Caco-2 (cell line): ENCODE measurements at regions not wholly inside any gene's neighbourhood (a gene's known extent, or its start where the extent isn't known, plus 50 kb on each side); places are given as distances from the start of the nearest gene placed in this dataset.

Source experiments
- BruUV-seq: library from RNA; stranded (reverse); fragments of 400-500 nt; replicated peaks from 2 replicates; lab custom pipeline; 2021; lab: Mats Ljungman, UMichigan
- CTCF ChIA-PET: fragments of 300-600 bp; sonication (Branson Sonifier 250); formaldehyde crosslinking; loops from one replicate; lab custom pipeline; 2022; ENCODE audit warnings: antibody characterized with exemption; lab: Charles Lee
- POLR2A ChIA-PET: fragments of 300-600 bp; sonication (Branson Sonifier 250); formaldehyde crosslinking; loops from one replicate; lab custom pipeline; 2022; ENCODE audit warnings: antibody characterized with exemption; lab: Charles Lee
- DNase-seq, 2 experiments: peaks; one replicate each; pipeline versions ENCODE4 v3.0.0 to v3.0.0-alpha.2; 2020 to 2022
- H3K27me3 ChIP-seq: replicated peaks from 2 replicates; pipeline ENCODE4 v1.6.0; 2011; ENCODE audit warnings: low read length; ENCODE audit not compliant: control insufficient read depth, insufficient read depth
- H3K36me3 ChIP-seq: 2 replicates; pipeline ENCODE4 v1.5.1; 2011; ENCODE audit warnings: low read length; ENCODE audit not compliant: control insufficient read depth, insufficient read depth
- H3K4me1 ChIP-seq: fragments of 250-450 bp; sonication (Bioruptor Pico); 2 replicates; pipeline ENCODE4 v1.5.1; 2020; ENCODE audit warnings: mild to moderate bottlenecking
- H3K4me3 ChIP-seq: 2 replicates; pipeline ENCODE4 v1.5.1; 2011; ENCODE audit warnings: low read depth, mild to moderate bottlenecking, control low read depth, low read length
- H3K9me3 ChIP-seq: fragments of 250-450 bp; sonication (Bioruptor Pico); 2 replicates; pipeline ENCODE4 v1.5.1; 2020; ENCODE audit warnings: mild to moderate bottlenecking, moderate library complexity
- H3K27ac Mint-ChIP-seq: one replicate; pipeline ENCODE4 v1.8.0; 2022; ENCODE audit warnings: mixed read lengths; ENCODE audit not compliant: unreplicated experiment
- H3K27me3 Mint-ChIP-seq: one replicate; pipeline ENCODE4 v1.8.0; 2022; ENCODE audit warnings: mixed read lengths; ENCODE audit not compliant: insufficient read depth, unreplicated experiment
- H3K36me3 Mint-ChIP-seq: one replicate; pipeline ENCODE4 v1.8.0; 2022; ENCODE audit warnings: mild to moderate bottlenecking, mixed read lengths; ENCODE audit not compliant: insufficient read depth, unreplicated experiment
- H3K4me1 Mint-ChIP-seq: one replicate; pipeline ENCODE4 v1.8.0; 2022; ENCODE audit warnings: low read depth, mixed read lengths; ENCODE audit not compliant: unreplicated experiment
- H3K4me3 Mint-ChIP-seq: one replicate; pipeline ENCODE4 v1.8.0; 2022; ENCODE audit warnings: mild to moderate bottlenecking, moderate library complexity, mixed read lengths; ENCODE audit not compliant: unreplicated experiment
- H3K9me3 Mint-ChIP-seq: one replicate; pipeline ENCODE4 v1.8.0; 2022; ENCODE audit warnings: mixed read lengths; ENCODE audit not compliant: unreplicated experiment
- intact Hi-C: fragments of 100-400 bp; cut with micrococcal nuclease; formaldehyde crosslinking; loops from one replicate; pipeline ENCODE4 v1.10.0; 2022; ENCODE audit not compliant: unreplicated experiment
- TF ChIP-seq, protein P1 (sequence below), 2 experiments: fragments of 200-600 bp in 1 of 2; IDR thresholded peaks; 1 replicate in 1 of 2; 2 replicates in 1 of 2; pipeline versions ENCODE4 v1.5.1 to v1.8.0; 2011 to 2022; ENCODE audit warnings: antibody characterized with exemption in 1 of 2, control low read depth in 1 of 2, inconsistent platforms in 1 of 2, low read depth in 1 of 2, low read length in 1 of 2, mild to moderate bottlenecking in 1 of 2, moderate library complexity in 1 of 2; ENCODE audit not compliant: insufficient read depth in 1 of 2, severe bottlenecking in 1 of 2, unreplicated experiment in 1 of 2

DNA sequence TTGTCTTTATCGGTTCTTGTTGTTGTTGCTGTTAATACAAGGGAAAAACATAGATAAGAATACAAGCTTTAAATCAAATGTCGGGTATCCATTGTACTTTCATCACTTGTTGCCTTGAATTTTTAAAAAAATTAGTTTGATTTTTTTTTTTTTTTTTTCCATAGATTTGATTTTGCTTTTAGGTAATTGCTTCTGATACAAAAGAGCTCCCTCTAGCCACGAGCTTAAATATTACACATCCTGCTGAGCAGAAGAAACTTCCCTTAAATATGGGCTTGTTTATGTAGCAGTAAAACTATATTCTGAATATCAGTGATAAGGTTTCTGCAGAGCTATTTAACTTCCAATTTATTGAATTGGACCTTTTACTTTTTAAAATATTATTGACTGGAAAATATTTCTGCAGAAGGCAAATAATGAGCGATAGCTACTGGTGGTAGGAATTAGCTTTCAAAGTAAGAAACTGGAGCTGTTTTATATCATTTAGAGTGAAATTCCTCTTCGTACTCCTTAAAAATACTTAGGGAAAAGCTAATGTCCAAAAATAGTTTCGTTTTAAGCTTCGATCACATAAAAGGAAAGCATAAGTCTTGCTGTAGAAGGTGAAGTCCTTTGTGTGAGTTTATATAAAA is 216.9 kb downstream of the POLR1F start:
- TF ChIP-seq, protein P1, sequence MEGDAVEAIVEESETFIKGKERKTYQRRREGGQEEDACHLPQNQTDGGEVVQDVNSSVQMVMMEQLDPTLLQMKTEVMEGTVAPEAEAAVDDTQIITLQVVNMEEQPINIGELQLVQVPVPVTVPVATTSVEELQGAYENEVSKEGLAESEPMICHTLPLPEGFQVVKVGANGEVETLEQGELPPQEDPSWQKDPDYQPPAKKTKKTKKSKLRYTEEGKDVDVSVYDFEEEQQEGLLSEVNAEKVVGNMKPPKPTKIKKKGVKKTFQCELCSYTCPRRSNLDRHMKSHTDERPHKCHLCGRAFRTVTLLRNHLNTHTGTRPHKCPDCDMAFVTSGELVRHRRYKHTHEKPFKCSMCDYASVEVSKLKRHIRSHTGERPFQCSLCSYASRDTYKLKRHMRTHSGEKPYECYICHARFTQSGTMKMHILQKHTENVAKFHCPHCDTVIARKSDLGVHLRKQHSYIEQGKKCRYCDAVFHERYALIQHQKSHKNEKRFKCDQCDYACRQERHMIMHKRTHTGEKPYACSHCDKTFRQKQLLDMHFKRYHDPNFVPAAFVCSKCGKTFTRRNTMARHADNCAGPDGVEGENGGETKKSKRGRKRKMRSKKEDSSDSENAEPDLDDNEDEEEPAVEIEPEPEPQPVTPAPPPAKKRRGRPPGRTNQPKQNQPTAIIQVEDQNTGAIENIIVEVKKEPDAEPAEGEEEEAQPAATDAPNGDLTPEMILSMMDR (IDR thresholded peaks at IDR 0.05; ENCODE audit: insufficient read depth in 1 of 2, low read depth in 1 of 2, low read length in 1 of 2, severe bottlenecking in 1 of 2, unreplicated experiment in 1 of 2): peak; percentile 31 to 43
- Histone ChIP-seq H3K9me3 (no peaks in the 10 kb centered on the region; the same call in 1 of the 2 replicates), H3K36me3 (no peaks in the 10 kb centered on the region), H3K27me3 (no peaks in the 10 kb centered on the region), H3K4me1 (no peaks in the 10 kb centered on the region), H3K4me3 (no peak overlapping the region)
- Mint-ChIP-seq H3K27me3 (no peaks in the 10 kb centered on the region), H3K4me3 (no peak overlapping the region), H3K4me1 (no peaks in the 10 kb centered on the region), H3K27ac (no peak overlapping the region), H3K36me3 (no peaks in the 10 kb centered on the region), H3K9me3 (no peaks in the 10 kb centered on the region)
- ChIA-PET POLR2A (no interaction called here), CTCF (interaction anchor here (0.6 to 1.2 kb wide), 10 partner anchors 9 to 1095 kb away, joined by 3 to 5 read pairs (median 4); no protein-coding TSS in a partner anchor)
- intact Hi-C loops: no loop called here
- BruUV-seq: no TSS peak
- peak in 1 of 2 experiments; percentile 15 for DNase-seq

DNA sequence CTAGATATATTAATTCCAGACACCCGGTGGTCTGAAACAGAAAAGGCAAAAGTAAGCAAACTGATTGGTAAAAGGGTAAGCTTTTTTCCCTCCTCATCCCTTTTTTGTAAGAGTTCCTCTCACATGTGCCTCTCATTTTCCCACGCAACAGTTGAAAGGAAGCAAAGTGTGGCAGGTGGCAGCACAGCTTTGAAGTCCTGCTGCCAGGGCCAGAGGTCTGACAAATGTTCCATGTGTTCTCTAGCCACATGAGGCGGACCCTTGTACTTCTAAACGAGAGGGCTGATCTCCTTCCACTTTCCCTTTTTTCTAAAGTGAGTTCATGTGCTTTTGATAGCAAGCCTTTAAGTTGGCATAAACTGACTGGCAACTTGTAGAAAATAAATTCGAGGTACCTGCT is 217.5 kb downstream of the POLR1F start:
- H3K9me3 Mint-ChIP-seq: no peaks in the 10 kb centered on the region
- no peaks in the 10 kb centered on the region for H3K36me3 Mint-ChIP-seq
- Histone ChIP-seq H3K36me3 (no peaks in the 10 kb centered on the region), H3K4me1 (no peaks in the 10 kb centered on the region), H3K4me3 (no peak overlapping the region), H3K9me3 (no peaks in the 10 kb centered on the region; the same call in 1 of the 2 replicates), H3K27me3 (no peaks in the 10 kb centered on the region)
- BruUV-seq: no TSS peak
- no peak for DNase-seq
- H3K4me1 Mint-ChIP-seq: no peaks in the 10 kb centered on the region
- ChIA-PET POLR2A (no interaction called here), CTCF (interaction anchor here (0.6 to 1.2 kb wide), 4 partner anchors 8 to 369 kb away, joined by 3 to 5 read pairs (median 4); no protein-coding TSS in a partner anchor)
- intact Hi-C loops: no loop called here
- H3K27me3 Mint-ChIP-seq: no peaks in the 10 kb centered on the region
- TF ChIP-seq, protein P1 (IDR thresholded peaks at IDR 0.05; ENCODE audit: insufficient read depth in 1 of 2, low read depth in 1 of 2, low read length in 1 of 2, severe bottlenecking in 1 of 2, unreplicated experiment in 1 of 2): no peak
- no peak overlapping the region for H3K4me3 Mint-ChIP-seq
- H3K27ac Mint-ChIP-seq: no peak overlapping the region

DNA sequence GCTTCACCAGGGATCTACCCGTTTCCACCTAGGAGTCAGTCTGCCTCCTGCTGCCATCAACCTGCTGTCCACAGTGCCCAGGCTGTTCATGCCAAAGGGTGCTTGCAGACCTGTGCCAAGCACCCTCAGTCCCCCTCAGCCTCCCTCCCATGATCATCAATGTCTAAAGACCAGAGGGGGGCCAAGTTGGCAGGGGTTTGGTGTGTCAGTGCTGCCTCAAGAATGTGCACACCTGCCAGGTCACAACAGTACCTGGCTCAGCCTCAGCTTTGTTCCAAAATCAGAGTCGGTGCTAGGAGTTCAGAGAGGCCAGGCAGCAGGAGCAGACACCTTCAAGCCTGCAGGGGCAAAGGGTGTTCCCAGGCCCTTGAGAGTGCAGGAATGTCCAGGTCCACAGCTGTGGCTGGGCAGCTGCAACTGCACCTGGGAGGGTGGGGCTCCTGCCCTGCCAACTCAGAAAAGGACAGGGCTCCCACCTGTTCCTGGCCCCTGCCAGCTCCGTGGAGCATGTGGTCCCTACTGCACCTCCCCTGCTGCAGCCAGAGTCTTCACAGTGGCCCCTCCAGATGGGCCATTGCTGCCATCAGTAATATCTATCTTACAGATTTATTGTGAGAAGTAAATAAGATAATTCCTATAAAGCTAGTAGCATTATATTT is 219.5 kb downstream of the POLR1F start:
- no peak for DNase-seq
- no peak overlapping the region for H3K4me3 Mint-ChIP-seq
- no TSS peak for BruUV-seq
- POLR2A ChIA-PET: no interaction called here
- no peaks in the 10 kb centered on the region for H3K4me1 ChIP-seq
- no peaks in the 10 kb centered on the region for H3K36me3 Mint-ChIP-seq
- H3K9me3 ChIP-seq: no peaks in the 10 kb centered on the region
- H3K36me3 ChIP-seq: no peaks in the 10 kb centered on the region
- no peak overlapping the region for H3K4me3 ChIP-seq
- no peaks in the 10 kb centered on the region for H3K27me3 ChIP-seq
- TF ChIP-seq, protein P1 (IDR thresholded peaks at IDR 0.05; ENCODE audit: insufficient read depth in 1 of 2, low read depth in 1 of 2, low read length in 1 of 2, severe bottlenecking in 1 of 2, unreplicated experiment in 1 of 2): no peak
- intact Hi-C loops: no loop called here
- no peaks in the 10 kb centered on the region for H3K9me3 Mint-ChIP-seq
- no peaks in the 10 kb centered on the region for H3K27me3 Mint-ChIP-seq
- CTCF ChIA-PET: no interaction called here
- no peaks in the 10 kb centered on the region for H3K4me1 Mint-ChIP-seq
- no peak overlapping the region for H3K27ac Mint-ChIP-seq
